GM18502 (cell line): ENCODE measurements at regions not wholly inside any gene's neighbourhood (a gene's known extent, or its start where the extent isn't known, plus 50 kb on each side); places are given as distances from the start of the nearest gene placed in this dataset.
"Not testable (repeated sequence)": the region's sequence is repeated elsewhere in the genome, so short reads cannot be mapped to it uniquely, and the experiment has no call there.

Experiments
- ATAC-seq: cut with Tn5 transposase; IDR thresholded peaks from one replicate; pipeline ENCODE4 v1.9.1; 2021; ENCODE audit warnings: mild to moderate bottlenecking; ENCODE audit not compliant: unreplicated experiment, poor library complexity

- ATAC-seq, result no peak
These were observed 436.0 kb downstream of the CNTNAP4 start for GRCh38 chr16:76713191-76713590.

GRCh38 chr16:76716251-76716650 lies 439.1 kb downstream of the CNTNAP4 start:
- not testable (repeated sequence) for ATAC-seq

GRCh38 chr16:76724181-76724580 lies 447.0 kb downstream of the CNTNAP4 start:
- ATAC-seq, result no peak

- ATAC-seq, result no peak
These were observed 452.3 kb downstream of the CNTNAP4 start for GRCh38 chr16:76729525-76729924.

GRCh38 chr16:76732894-76733293 lies 455.7 kb downstream of the CNTNAP4 start:
- ATAC-seq, result no peak

GRCh38 chr16:76741623-76742022 lies 449.4 kb upstream of the MON1B start:
- ATAC-seq, result no peak

- ATAC-seq, result no peak
These were observed 442.3 kb upstream of the MON1B start for GRCh38 chr16:76748461-76749348.

- no peak for ATAC-seq
These were observed 441.1 kb upstream of the MON1B start for GRCh38 chr16:76749780-76750375.

GRCh38 chr16:76755496-76755895 lies 435.5 kb upstream of the MON1B start:
- no peak for ATAC-seq

GRCh38 chr16:76756423-76756822 lies 434.6 kb upstream of the MON1B start:
- ATAC-seq, result no peak

- no peak for ATAC-seq
These were observed 434.0 kb upstream of the MON1B start for GRCh38 chr16:76756951-76757350.

- ATAC-seq, result no peak
These were observed 424.5 kb upstream of the MON1B start for GRCh38 chr16:76766538-76766937.

- no peak for ATAC-seq
These were observed 422.7 kb upstream of the MON1B start for GRCh38 chr16:76768316-76768715.

GRCh38 chr16:76768948-76769347 lies 422.0 kb upstream of the MON1B start:
- ATAC-seq, result no peak

- no peak for ATAC-seq
These were observed 419.8 kb upstream of the MON1B start for GRCh38 chr16:76771216-76771615.

GRCh38 chr16:76777721-76778465 lies 413.1 kb upstream of the MON1B start:
- no peak for ATAC-seq

GRCh38 chr16:76780556-76780955 lies 410.4 kb upstream of the MON1B start:
- ATAC-seq, result no peak

GRCh38 chr16:76784530-76784929 lies 406.5 kb upstream of the MON1B start:
- ATAC-seq, result peak; percentile 65

GRCh38 chr16:76787394-76787793 lies 403.6 kb upstream of the MON1B start:
- ATAC-seq, result no peak

- ATAC-seq, result no peak
These were observed 399.8 kb upstream of the MON1B start for GRCh38 chr16:76791151-76791550.

- no peak for ATAC-seq
These were observed 394.6 kb upstream of the MON1B start for GRCh38 chr16:76796416-76796815.
